Fibroblast of the aortic adventitia (primary cell): ENCODE measurements at regions not wholly inside any gene's neighbourhood (a gene's known extent, or its start where the extent isn't known, plus 50 kb on each side); places are given as distances from the start of the nearest gene placed in this dataset.

Experiments
- DNase-seq: peaks from one replicate; pipeline ENCODE4 v3.0.0-alpha.2; 2010; ENCODE audit warnings: low read depth
- H3K4me3 ChIP-seq: 2 replicates; pipeline ENCODE4 v1.5.1; 2011; ENCODE audit warnings: low read depth, mild to moderate bottlenecking, control low read depth, low read length, moderate library complexity
- CTCF ChIP-seq: IDR thresholded peaks from 2 replicates; pipeline ENCODE4 v1.5.1; 2011; ENCODE audit warnings: mild to moderate bottlenecking, low read length, control low read depth, inconsistent platforms; ENCODE audit not compliant: insufficient read depth

GRCh38 chr18:37710726-37711125 is 145.1 kb upstream of the CELF4 start:
- no peak for DNase-seq
- TF ChIP-seq CTCF: no peak
- H3K4me3 ChIP-seq: no peak overlapping the region

- DNase-seq: no peak
- no peak overlapping the region for H3K4me3 ChIP-seq
- no peak for TF ChIP-seq CTCF
These were observed 144.1 kb upstream of the CELF4 start for GRCh38 chr18:37709740-37710139.

GRCh38 chr18:37705016-37705415 is 139.4 kb upstream of the CELF4 start:
- no peak overlapping the region for H3K4me3 ChIP-seq
- no peak for TF ChIP-seq CTCF
- no peak for DNase-seq

GRCh38 chr18:37702841-37703240 is 137.2 kb upstream of the CELF4 start:
- no peak for DNase-seq
- no peak for TF ChIP-seq CTCF
- H3K4me3 ChIP-seq: no peak overlapping the region

- no peak overlapping the region for H3K4me3 ChIP-seq
- no peak for DNase-seq
- TF ChIP-seq CTCF: no peak
These were observed 136.4 kb upstream of the CELF4 start for GRCh38 chr18:37701967-37702366.

GRCh38 chr18:37698508-37699040 is 133.0 kb upstream of the CELF4 start:
- no peak overlapping the region for H3K4me3 ChIP-seq
- no peak for TF ChIP-seq CTCF
- no peak for DNase-seq

- no peak overlapping the region for H3K4me3 ChIP-seq
- TF ChIP-seq CTCF: no peak
- DNase-seq: no peak
These were observed 128.9 kb upstream of the CELF4 start for GRCh38 chr18:37694516-37694915.
